ENCODE measurements at regions not wholly inside any gene's neighbourhood (a gene's known extent, or its start where the extent isn't known, plus 50 kb on each side); places are given as distances from the start of the nearest gene placed in this dataset.

- TF ChIP-seq, protein P1, sequence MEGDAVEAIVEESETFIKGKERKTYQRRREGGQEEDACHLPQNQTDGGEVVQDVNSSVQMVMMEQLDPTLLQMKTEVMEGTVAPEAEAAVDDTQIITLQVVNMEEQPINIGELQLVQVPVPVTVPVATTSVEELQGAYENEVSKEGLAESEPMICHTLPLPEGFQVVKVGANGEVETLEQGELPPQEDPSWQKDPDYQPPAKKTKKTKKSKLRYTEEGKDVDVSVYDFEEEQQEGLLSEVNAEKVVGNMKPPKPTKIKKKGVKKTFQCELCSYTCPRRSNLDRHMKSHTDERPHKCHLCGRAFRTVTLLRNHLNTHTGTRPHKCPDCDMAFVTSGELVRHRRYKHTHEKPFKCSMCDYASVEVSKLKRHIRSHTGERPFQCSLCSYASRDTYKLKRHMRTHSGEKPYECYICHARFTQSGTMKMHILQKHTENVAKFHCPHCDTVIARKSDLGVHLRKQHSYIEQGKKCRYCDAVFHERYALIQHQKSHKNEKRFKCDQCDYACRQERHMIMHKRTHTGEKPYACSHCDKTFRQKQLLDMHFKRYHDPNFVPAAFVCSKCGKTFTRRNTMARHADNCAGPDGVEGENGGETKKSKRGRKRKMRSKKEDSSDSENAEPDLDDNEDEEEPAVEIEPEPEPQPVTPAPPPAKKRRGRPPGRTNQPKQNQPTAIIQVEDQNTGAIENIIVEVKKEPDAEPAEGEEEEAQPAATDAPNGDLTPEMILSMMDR (optimal IDR thresholded peaks at IDR 0.05 in 1 of 3, IDR thresholded peaks at IDR 0.05 in 1 of 3, conservative IDR thresholded peaks at IDR 0.05 in 1 of 3; ENCODE audit: extremely low read depth in 1 of 3, insufficient read depth in 2 of 3, low read length in 3 of 3): no peak
- no peak for TF ChIP-seq EZH2 (IDR thresholded peaks at IDR 0.05; ENCODE audit: low read length)
Measured at GRCh38 chr2:18251486-18251885, 309.0 kb downstream of the RDH14 start.

Data from keratinocyte (primary cell).